ENCODE measurements at regions not wholly inside any gene's neighbourhood (a gene's known extent, or its start where the extent isn't known, plus 50 kb on each side); places are given as distances from the start of the nearest gene placed in this dataset.

GRCh38 chr9:73615557-73615956 is 463.9 kb downstream of the ANXA1 start:
- TF ChIP-seq CTCF (IDR thresholded peaks at IDR 0.05) (no peak), POLR2A (IDR thresholded peaks at IDR 0.05) (no peak)

Measured in body of pancreas (tissue), 4 donors.